ENCODE measurements at regions not wholly inside any gene's neighbourhood (a gene's known extent, or its start where the extent isn't known, plus 50 kb on each side); places are given as distances from the start of the nearest gene placed in this dataset.

DNA sequence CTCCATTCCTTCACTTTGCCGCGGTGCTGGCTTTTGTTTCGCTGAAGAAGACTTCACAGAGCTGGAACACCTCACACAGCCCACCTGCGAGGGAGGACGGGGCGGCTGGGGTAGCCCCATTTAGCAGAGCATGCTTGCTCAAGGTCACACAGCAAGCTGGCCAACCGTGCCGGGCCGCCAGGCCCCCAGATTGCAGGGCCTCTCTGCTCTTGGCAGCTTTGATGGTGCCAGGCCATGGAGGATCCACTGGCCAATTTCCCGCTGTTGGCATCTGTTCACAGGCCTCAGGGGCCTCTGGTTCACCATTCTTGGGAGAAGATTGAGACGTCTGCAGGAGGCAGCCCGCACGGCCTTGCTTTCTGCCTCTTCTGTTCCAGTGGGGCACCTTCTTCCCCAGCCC, 77.9 kb upstream of the LINGO1 start:
- H3K79me1 ChIP-seq (ENCODE audit: low read depth, low read length) = no peaks in the 10 kb centered on the region
- no peak overlapping the region for H3K18ac ChIP-seq (ENCODE audit: extremely low read depth, low read length)
- no peak overlapping the region for H4K5ac ChIP-seq (ENCODE audit: insufficient read length, low read depth, low read length)
- DNase-seq (ENCODE audit: low read depth in 1 of 2, low spot score in 2 of 2) (no peak), FAIRE-seq (no peak)
- no peak overlapping the region for H3K4me2 ChIP-seq (ENCODE audit: insufficient read depth in 1 of 2, low read depth in 2 of 2, low read length in 2 of 2)
- no peaks in the 10 kb centered on the region for H3K23me2 ChIP-seq (ENCODE audit: low read depth, low read length)
- no peak overlapping the region for H3K4ac ChIP-seq (replicated peaks; ENCODE audit: insufficient read length, low read depth, low read length)
- no peak overlapping the region for H3K23ac ChIP-seq (ENCODE audit: insufficient read length)
- no peak overlapping the region for H2BK12ac ChIP-seq (ENCODE audit: low read depth, low read length)
- ChIA-PET CTCF (ENCODE audit: partially characterized antibody) (interaction anchor here (0.8 to 2.4 kb wide), 13 partner anchors 10 to 272 kb away, joined by 3 to 12 read pairs (median 3); no protein-coding TSS in a partner anchor), POLR2A (ENCODE audit: partially characterized antibody) (no interaction called here)
- H3K56ac ChIP-seq (replicated peaks; ENCODE audit: insufficient read length, low read depth, low read length) = no peak overlapping the region
- no peak overlapping the region for H4K8ac ChIP-seq (ENCODE audit: extremely low read depth, insufficient read depth, low read length)
- no peaks in the 10 kb centered on the region for H4K20me1 ChIP-seq (replicated peaks in 1 of 2; ENCODE audit: control insufficient read depth in 1 of 2, insufficient read depth in 2 of 2, low read length in 2 of 2)
- no peak overlapping the region for H2BK20ac ChIP-seq (ENCODE audit: low read length)
- no peaks in the 10 kb centered on the region for H3K9me3 ChIP-seq (ENCODE audit: insufficient read depth in 2 of 2, low read depth in 1 of 2, low read length in 1 of 2)
- H3K4me3 ChIP-seq (ENCODE audit: extremely low read depth in 1 of 4, insufficient read depth in 2 of 4, low read depth in 3 of 4, low read length in 4 of 4) = no peak overlapping the region
- no peak overlapping the region for H3K14ac ChIP-seq (ENCODE audit: insufficient read length)
- no peak overlapping the region for H4K91ac ChIP-seq (replicated peaks; ENCODE audit: insufficient read length, low read length)
- H2BK120ac ChIP-seq (replicated peaks; ENCODE audit: low read depth, low read length) = no peak overlapping the region
- WGBS, 2 experiments (ENCODE audit: extremely low coverage in 1 of 2, insufficient coverage in 1 of 2, insufficient read length in 1 of 2, insufficient replicate concordance in 2 of 2, low coverage in 1 of 2, low lambda C conversion rate in 2 of 2, missing lambda C conversion rate in 1 of 2) = 95% methylated on average over 13 of the region's 13 CpGs; no CpG with 5 or more reads in 1 of the 2 experiments
- H3K4me1 ChIP-seq (replicated peaks in 1 of 4; ENCODE audit: control insufficient read depth in 3 of 4, insufficient read depth in 4 of 4, low read length in 3 of 4) = peaks cover 0 to 12% (median 2%) of the 10 kb centered on the region in 4 experiments; a peak in 3 of 7 replicates
- no peaks in the 10 kb centered on the region for H3K79me2 ChIP-seq (ENCODE audit: control insufficient read depth in 1 of 2, insufficient read depth in 2 of 2, low read length in 2 of 2)
- H3K27me3 ChIP-seq (replicated peaks in 1 of 4; ENCODE audit: control insufficient read depth in 3 of 4, extremely low read depth in 1 of 4, insufficient read depth in 3 of 4, low read length in 3 of 4) = no peaks in the 10 kb centered on the region
- no peak overlapping the region for H3K27ac ChIP-seq (ENCODE audit: low read depth, low read length)
- no peaks in the 10 kb centered on the region for H3K36me3 ChIP-seq (ENCODE audit: control insufficient read depth in 2 of 4, insufficient read depth in 4 of 4, low read length in 3 of 4)
- H2BK5ac ChIP-seq (ENCODE audit: low read depth, low read length) = no peak overlapping the region
- no peak overlapping the region for H3K9ac ChIP-seq (replicated peaks in 1 of 4; ENCODE audit: extremely low read depth in 1 of 4, low read depth in 3 of 4, low read length in 3 of 4)
- H2AK5ac ChIP-seq (ENCODE audit: low read depth, low read length) = no peak overlapping the region
- no peak overlapping the region for H2BK15ac ChIP-seq (ENCODE audit: low read length)
- no peak overlapping the region for H2AFZ ChIP-seq (ENCODE audit: low read length)
- TF ChIP-seq RBBP5 (IDR thresholded peaks at IDR 0.05; ENCODE audit: borderline replicate concordance, low read depth, low read length) (no peak), CEBPB (IDR thresholded peaks at IDR 0.05; ENCODE audit: low read depth, low read length) (no peak), CREB1 (IDR thresholded peaks at IDR 0.05) (no peak), CBX8 (IDR thresholded peaks at IDR 0.05; ENCODE audit: borderline replicate concordance, low read depth, low read length) (no peak), SIN3A (conservative IDR thresholded peaks at IDR 0.05 in 1 of 2, IDR thresholded peaks at IDR 0.05 in 1 of 2; ENCODE audit: low read depth in 1 of 2, low read length in 2 of 2) (no peak), NANOG (IDR thresholded peaks at IDR 0.05; ENCODE audit: insufficient read depth, low read depth, low read length, poor library complexity, severe bottlenecking) (no peak), HDAC2 (IDR thresholded peaks at IDR 0.05; ENCODE audit: borderline replicate concordance in 1 of 2, low read depth in 2 of 2, low read length in 2 of 2) (no peak), BCL11A (IDR thresholded peaks at IDR 0.05; ENCODE audit: low read depth in 2 of 2, low read length in 2 of 2) (no peak), ASH2L (IDR thresholded peaks at IDR 0.05; ENCODE audit: low read length) (no peak), EP300 (IDR thresholded peaks at IDR 0.05; ENCODE audit: borderline replicate concordance in 1 of 2, low read depth in 2 of 2, low read length in 2 of 2) (no peak), BACH1 (IDR thresholded peaks at IDR 0.05; ENCODE audit: low read length) (no peak)
- TF ChIP-seq, protein P1, sequence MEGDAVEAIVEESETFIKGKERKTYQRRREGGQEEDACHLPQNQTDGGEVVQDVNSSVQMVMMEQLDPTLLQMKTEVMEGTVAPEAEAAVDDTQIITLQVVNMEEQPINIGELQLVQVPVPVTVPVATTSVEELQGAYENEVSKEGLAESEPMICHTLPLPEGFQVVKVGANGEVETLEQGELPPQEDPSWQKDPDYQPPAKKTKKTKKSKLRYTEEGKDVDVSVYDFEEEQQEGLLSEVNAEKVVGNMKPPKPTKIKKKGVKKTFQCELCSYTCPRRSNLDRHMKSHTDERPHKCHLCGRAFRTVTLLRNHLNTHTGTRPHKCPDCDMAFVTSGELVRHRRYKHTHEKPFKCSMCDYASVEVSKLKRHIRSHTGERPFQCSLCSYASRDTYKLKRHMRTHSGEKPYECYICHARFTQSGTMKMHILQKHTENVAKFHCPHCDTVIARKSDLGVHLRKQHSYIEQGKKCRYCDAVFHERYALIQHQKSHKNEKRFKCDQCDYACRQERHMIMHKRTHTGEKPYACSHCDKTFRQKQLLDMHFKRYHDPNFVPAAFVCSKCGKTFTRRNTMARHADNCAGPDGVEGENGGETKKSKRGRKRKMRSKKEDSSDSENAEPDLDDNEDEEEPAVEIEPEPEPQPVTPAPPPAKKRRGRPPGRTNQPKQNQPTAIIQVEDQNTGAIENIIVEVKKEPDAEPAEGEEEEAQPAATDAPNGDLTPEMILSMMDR (IDR thresholded peaks at IDR 0.05; ENCODE audit: control extremely low read depth in 1 of 3, insufficient read depth in 1 of 3, low read depth in 1 of 3, low read length in 3 of 3) = no peak

All from H1 (cell line).